ENCODE measurements at regions not wholly inside any gene's neighbourhood (a gene's known extent, or its start where the extent isn't known, plus 50 kb on each side); places are given as distances from the start of the nearest gene placed in this dataset.

GRCh38 chr22:26904483-26904882 lies 247.1 kb downstream of the MIAT start:
- intact Hi-C loops (cut with DNase I) = no loop called here
- DNase-seq (ENCODE audit: low spot score) = no peak

GRCh38 chr22:26905076-26905475 lies 247.7 kb downstream of the MIAT start:
- DNase-seq (ENCODE audit: low spot score) = no peak
- intact Hi-C loops (cut with DNase I) = no loop called here

GRCh38 chr22:26905640-26906039 lies 248.3 kb downstream of the MIAT start:
- intact Hi-C loops (cut with DNase I) = no loop called here

GRCh38 chr22:26906464-26906863 lies 249.1 kb downstream of the MIAT start:
- intact Hi-C loops (cut with DNase I) = no loop called here
- DNase-seq (ENCODE audit: low spot score) = no peak

More at GRCh38 chr22:26905640-26906039, 248.3 kb downstream of the MIAT start:
- no peak for DNase-seq (ENCODE audit: low spot score)

GRCh38 chr22:26907366-26907765 lies 250.0 kb downstream of the MIAT start:
- no peak for DNase-seq (ENCODE audit: low spot score)
- intact Hi-C loops (cut with DNase I) = no loop called here

GRCh38 chr22:26910845-26911244 lies 253.5 kb downstream of the MIAT start:
- no peak for DNase-seq (ENCODE audit: low spot score)
- intact Hi-C loops (cut with DNase I) = no loop called here

GRCh38 chr22:26912655-26913345 lies 255.4 kb downstream of the MIAT start:
- no peak for DNase-seq (ENCODE audit: low spot score)
- intact Hi-C loops (cut with DNase I) = no loop called here

GRCh38 chr22:26914519-26915185 lies 257.3 kb downstream of the MIAT start:
- intact Hi-C loops (cut with DNase I) = no loop called here
- DNase-seq (ENCODE audit: low spot score) = no peak

GRCh38 chr22:26916236-26916635 lies 258.8 kb downstream of the MIAT start:
- no peak for DNase-seq (ENCODE audit: low spot score)
- intact Hi-C loops (cut with DNase I) = no loop called here

- intact Hi-C loops (cut with DNase I) = no loop called here
- DNase-seq (ENCODE audit: low spot score) = no peak
Observed at GRCh38 chr22:26918226-26918625, 260.8 kb downstream of the MIAT start.

- no peak for DNase-seq (ENCODE audit: low spot score)
- intact Hi-C loops (cut with DNase I) = no loop called here
Observed at GRCh38 chr22:26921726-26922125, 264.3 kb downstream of the MIAT start.

GRCh38 chr22:26922806-26923205 lies 265.4 kb downstream of the MIAT start:
- intact Hi-C loops (cut with DNase I) = no loop called here

GRCh38 chr22:26923531-26923930 lies 266.1 kb downstream of the MIAT start:
- DNase-seq (ENCODE audit: low spot score) = no peak
- intact Hi-C loops (cut with DNase I) = no loop called here

More at GRCh38 chr22:26922806-26923205, 265.4 kb downstream of the MIAT start:
- DNase-seq (ENCODE audit: low spot score) = no peak

- intact Hi-C loops (cut with DNase I) = no loop called here
- DNase-seq (ENCODE audit: low spot score) = no peak
Observed at GRCh38 chr22:26927821-26928220, 270.4 kb downstream of the MIAT start.

- DNase-seq (ENCODE audit: low spot score) = no peak
- intact Hi-C loops (cut with DNase I) = no loop called here
Observed at GRCh38 chr22:26931471-26931870, 274.1 kb downstream of the MIAT start.

GRCh38 chr22:26933105-26933590 lies 275.8 kb downstream of the MIAT start:
- DNase-seq (ENCODE audit: low spot score) = no peak
- intact Hi-C loops (cut with DNase I) = no loop called here

- no peak for DNase-seq (ENCODE audit: low spot score)
- intact Hi-C loops (cut with DNase I) = no loop called here
Observed at GRCh38 chr22:26937213-26937612, 279.8 kb downstream of the MIAT start.

GRCh38 chr22:26939466-26939865 lies 282.1 kb downstream of the MIAT start:
- intact Hi-C loops (cut with DNase I) = no loop called here
- no peak for DNase-seq (ENCODE audit: low spot score)

- intact Hi-C loops (cut with DNase I) = no loop called here
- DNase-seq (ENCODE audit: low spot score) = no peak
Observed at GRCh38 chr22:26941896-26942636, 284.7 kb downstream of the MIAT start.

- intact Hi-C loops (cut with DNase I) = no loop called here
- DNase-seq (ENCODE audit: low spot score) = no peak
Observed at GRCh38 chr22:26942637-26942957, 285.2 kb downstream of the MIAT start.

- intact Hi-C loops (cut with DNase I) = no loop called here
Observed at GRCh38 chr22:26945565-26945964, 288.2 kb downstream of the MIAT start.

More at GRCh38 chr22:26945565-26945964, 288.2 kb downstream of the MIAT start:
- DNase-seq (ENCODE audit: low spot score) = no peak
